Midbrain (tissue), 1 donor: ENCODE measurements at regions not wholly inside any gene's neighbourhood (a gene's known extent, or its start where the extent isn't known, plus 50 kb on each side); places are given as distances from the start of the nearest gene placed in this dataset.

Experiments
- DNase-seq: peaks from one replicate; lab custom pipeline; 2025; lab: John Stamatoyannopoulos, UW

DNA sequence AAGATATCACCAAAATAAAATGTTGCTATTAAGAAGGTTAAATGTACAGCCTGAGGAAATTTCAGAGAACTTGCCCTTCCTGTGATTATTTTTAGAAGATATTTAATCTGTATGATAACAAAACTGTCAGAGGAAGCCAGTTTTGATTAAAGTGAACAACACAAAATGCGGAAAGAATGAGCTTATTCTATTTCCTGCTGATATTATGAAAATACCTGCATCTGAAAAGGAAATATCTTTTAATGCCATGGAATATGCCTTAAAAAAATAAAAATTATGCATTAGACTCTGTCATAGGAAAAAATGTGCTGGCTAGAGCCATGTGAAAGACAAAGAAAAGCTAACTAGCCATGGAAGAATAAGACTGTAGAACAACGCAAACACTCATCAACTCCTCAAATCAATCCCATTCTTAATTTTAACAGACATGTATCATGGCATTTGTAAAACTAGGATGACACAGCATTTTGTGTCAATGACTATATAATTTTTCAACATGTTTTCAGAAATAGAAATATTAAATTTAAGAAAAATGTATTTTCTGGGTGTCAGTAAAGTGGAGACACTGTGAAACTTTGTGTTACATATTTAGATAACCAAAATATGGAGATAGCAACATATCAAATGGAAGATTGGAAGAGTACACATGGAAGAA lies 1768.2 kb downstream of the SUCLG1 start:
- no peak for DNase-seq

DNA sequence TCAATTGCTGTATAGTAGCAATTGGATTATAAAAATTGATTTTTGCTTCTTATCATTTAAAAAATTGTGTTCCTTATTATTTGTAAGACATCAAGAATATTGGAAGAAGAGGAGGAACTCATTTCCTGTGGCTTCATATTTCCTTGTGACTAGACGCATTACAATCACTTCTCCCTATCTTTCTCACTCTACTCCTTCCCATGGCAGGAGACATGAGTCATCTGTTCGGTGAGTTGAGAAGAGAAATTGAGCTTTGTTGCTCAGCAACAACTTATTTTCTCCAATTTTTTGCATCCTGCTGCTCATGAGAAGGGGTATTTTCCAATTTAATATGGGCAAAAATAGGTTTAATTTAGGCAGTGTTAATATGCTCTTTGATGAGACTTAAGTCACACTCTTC lies 1783.9 kb downstream of the SUCLG1 start:
- DNase-seq: no peak

DNA sequence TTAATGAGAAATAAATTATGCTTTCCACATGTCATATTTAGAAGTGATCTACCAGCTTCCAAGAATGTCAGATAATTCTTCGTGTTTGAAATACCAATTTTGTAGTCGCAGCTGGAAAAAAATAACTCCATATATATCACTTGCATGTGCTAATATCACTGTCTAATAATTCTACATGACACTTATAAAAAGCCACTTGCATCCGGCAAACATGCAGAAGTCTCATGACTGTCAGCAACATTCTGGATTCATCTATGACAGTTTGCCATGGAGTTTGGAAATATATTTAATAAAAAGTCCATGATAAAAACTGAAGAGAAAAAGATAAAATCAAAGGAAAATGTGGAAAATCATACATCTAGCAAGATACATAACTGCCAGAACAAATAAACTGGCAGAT lies 1784.4 kb downstream of the SUCLG1 start:
- DNase-seq: no peak

DNA sequence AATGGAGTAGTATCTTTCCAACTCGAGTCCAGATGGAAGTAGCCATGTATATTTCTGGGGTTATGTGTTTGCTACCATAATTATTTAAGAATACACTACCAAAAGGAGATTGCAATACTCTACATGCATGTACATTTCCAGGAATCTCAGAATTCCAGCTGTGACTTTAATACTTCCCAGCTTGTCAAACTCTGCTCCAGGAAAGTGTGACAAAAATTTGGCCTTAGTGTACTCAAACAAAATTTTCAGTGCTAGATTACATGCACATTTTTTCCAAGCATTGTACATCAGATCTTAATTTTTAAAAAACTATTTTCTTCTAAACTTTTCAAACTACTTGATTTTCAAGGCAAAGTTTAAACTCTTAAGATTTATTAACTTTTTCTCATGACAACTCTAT lies 1791.6 kb downstream of the SUCLG1 start:
- DNase-seq: no peak

DNA sequence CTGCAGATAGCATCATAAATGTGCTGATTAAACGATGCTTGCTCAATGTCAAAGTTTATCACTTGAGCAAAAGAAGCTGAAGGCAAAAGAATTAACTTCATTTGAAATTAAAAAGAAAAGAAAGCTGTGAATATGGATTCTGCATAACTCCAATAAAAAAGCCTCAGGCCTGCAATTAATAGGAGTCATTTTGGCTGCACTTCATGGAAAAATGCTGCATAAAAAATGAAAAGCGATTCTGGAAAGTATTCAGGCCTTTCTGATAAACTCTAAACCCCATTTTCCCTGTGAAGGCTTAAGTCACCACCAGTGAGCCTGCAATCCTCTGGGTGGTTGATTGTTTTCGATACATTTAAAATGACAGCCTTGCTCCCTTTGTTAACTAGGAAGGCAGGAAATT lies 1793.4 kb downstream of the SUCLG1 start:
- no peak for DNase-seq

DNA sequence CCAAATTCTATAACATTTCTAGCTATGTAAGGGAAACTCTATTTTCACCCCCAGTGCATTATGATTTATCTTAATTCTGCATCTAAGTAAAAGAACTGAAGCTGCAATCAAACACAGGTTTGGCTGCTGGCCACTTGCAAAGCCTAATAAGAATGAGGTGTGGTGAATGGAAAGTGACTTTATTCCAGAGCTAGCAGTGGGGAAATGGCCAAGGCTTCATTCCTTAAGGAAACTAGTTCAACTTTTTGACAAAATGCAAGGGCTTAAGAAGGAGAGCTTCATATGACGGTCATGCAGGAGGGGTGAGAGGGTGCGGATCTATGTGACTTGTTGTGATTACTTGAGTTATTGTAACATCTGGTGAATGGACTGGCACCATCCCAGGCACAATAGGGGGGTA lies 1802.0 kb downstream of the SUCLG1 start:
- DNase-seq: no peak

DNA sequence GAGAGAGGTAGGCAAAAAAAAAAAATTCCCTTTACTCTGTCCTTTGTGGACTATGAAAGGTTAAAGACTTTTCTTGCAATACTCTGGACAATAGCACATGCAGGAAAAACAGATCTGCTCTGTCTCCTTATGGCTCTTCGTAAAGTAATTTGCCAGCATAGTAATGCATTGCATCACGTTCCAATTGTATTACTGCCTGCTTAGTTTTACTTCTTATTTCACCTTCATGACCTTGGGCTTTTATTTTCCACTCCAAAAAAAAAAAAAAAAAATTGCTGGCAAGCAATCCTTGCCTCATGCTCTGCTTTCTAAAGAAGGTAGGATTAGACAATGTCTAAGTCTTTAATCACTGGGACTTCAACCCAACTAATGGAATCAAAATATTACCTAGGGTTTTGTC lies 1802.7 kb downstream of the SUCLG1 start:
- no peak for DNase-seq

DNA sequence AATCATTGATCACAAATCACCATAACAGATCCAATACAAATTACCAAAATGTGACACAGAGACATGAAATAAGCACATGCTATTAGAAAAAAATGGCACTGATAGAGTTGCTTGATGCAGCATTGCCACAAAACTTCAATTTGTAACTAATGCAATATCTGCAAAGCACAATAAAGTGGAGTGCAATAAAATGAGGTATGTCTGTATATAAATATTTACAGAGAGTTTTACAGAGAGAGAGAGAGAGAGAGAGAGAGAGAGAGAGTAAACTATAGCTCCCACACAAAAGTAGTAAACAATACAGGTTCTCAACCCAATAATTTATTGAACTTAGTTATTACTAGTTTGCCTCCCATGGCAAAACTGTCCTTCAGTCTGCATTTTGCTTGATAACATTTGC lies 1807.0 kb downstream of the SUCLG1 start:
- DNase-seq: no peak

DNA sequence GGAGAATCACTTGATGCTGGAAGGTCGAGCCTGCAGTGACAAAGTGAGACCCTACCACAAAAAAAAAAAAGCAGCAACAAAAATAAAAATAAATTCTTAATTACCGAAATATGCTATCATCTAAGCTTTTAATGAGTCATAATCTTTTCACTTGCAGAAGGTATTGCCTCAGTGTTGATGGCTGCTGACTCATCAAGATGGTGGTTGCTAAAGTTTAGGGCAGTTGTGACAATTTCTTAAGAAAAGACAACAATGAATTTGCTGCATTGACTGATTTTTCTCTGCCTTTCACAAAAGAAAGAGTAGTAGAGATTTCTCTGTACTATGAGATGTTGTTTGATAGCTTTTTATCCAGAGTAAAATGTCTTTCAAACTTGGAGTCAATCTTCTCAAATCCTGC lies 1809.0 kb downstream of the SUCLG1 start:
- no peak for DNase-seq

DNA sequence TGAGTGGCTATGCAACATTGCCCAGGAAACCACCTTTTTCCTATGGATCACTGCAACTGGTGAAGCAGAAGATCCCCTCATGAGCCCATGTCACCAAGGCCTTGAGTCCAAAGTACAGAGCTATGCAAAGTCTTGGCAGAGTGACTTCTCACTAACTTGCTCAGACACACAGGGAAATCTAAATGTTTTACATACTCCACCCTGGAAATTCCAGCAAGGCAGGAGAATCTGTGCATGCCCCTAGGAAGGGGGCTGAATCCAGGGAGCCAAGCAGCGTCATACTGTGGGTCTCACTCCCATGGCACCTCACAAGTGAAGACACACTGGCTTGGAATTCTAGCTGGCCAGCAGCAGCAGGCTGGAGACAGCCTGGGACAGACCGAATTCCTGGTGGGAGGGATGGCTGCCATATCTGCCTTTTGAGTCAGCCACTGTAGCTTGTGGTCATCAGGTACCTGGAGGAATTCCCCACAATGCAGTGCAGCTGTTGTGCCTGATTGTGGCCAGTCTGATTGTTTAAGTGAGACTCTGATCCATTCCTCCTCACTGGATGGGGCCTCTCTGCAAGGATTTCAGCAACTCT lies 1817.4 kb downstream of the SUCLG1 start:
- no peak for DNase-seq

DNA sequence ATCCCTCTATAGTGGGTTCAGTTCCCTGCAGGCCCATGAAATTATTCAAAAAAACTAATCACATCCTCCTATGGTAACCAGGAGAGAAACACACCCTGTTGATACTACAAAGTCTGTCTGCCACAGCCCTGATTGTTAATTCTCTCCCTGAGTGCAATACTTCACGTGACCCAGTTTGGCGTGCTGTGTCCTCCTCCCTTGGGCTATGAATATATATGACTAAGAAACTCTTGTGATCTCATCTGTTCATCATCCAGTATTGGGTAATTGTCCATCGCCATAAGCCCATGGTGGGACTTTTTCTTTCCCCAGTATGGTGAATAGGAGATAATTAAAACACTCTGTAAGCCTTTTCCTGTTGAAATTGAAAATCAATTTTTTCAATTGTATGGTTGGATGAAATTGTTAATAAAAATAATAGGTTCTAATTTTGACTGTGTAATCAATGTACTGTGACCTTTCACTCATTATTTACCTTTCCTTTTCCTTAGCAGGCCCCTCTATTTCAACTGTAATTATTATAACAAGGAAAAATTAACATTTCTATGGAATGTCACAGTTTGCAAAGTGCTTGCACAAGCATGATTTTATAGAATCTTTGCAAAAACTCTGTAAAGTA lies 1822.6 kb downstream of the SUCLG1 start:
- DNase-seq: no peak

DNA sequence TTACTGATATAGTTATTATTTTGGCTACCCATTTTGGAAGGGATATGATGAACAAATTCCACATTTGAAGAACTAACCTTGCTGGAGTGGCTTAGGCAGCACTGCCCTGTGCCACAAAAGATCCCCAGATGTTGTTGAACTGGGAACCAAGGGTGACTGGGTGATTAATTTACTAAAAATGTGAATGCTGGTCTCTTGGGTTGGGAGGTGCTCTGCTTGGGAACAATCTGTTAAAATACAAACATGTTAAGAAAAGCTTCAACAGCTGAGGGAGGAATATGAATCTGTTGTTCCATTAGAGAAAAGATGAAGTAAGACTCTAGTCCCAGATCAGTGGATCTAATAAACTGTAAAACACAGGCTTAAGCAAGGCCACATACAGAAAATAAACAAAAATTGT lies 1860.1 kb downstream of the SUCLG1 start:
- DNase-seq: no peak

DNA sequence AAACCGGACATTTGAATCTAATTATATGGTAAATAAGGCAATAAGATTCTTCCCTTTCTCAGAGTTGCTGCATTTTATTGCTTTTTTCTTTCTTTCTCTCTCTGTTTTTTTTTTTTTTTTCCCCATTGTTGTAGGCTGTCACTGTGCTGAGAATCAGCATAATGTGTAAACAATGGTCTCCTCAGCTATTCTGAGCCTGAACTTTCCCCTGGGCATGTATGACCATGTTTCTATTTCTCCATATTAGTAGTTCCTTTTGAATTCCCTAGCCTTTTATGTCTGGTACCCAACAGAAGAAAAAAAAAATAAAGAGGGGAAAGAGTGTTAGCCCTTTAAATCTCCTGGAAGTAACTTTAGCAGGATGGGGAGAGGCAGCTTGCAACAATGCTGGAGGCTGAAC lies 1862.5 kb downstream of the SUCLG1 start:
- no peak for DNase-seq

DNA sequence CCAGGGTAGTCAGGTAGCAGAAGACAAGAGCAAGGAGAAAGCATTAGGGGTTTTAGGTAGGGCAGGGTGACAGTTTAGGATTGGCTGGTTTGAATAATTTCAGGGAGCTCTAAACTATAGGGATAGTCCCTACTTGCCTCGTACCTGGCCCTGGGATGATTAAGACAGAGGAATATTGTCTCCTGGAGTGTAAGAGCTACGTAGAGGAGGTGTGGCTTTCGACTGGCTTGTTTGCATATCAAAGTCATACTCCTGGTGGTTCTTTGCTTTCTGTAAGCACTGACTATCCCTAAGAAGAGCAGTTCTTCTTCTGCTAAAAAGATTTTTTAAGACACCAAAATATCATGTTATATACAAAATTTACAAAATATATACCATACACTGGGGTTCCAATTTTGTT lies 1867.4 kb downstream of the SUCLG1 start:
- DNase-seq: no peak

DNA sequence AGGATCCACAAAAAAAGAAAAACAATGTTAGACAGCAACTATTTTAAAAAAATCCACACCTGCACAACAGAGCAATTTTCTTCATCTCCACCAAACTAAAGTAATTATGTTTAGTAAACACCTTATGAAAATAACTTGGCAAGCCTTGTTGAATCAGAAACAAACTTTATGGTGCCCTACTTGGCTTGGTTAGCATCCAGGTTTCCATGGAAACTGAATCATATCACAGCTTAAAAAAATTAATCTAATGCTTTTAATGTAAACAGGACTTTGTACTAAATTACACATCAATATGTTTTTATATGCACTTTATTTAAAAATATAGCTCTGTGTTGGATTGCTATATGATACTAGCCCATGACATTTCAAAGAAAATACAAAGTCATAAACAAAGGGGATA lies 1882.4 kb downstream of the SUCLG1 start:
- DNase-seq: no peak

DNA sequence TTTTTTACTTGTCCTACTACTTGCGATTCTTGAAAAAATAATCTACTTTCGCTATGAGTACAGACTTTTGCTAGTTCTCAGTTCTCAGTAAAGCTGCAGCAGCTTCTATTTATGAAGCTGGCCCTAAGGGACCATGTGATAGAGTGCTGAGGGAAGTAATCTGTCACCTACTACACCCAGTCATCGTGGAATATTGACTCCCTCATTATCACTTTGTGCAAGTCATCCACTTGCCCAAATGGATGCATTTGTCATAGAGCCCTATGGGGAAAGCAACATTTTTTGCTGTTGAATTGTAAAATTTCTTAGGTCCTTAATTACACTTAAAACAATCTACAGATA lies 1919.8 kb downstream of the SUCLG1 start:
- no peak for DNase-seq

DNA sequence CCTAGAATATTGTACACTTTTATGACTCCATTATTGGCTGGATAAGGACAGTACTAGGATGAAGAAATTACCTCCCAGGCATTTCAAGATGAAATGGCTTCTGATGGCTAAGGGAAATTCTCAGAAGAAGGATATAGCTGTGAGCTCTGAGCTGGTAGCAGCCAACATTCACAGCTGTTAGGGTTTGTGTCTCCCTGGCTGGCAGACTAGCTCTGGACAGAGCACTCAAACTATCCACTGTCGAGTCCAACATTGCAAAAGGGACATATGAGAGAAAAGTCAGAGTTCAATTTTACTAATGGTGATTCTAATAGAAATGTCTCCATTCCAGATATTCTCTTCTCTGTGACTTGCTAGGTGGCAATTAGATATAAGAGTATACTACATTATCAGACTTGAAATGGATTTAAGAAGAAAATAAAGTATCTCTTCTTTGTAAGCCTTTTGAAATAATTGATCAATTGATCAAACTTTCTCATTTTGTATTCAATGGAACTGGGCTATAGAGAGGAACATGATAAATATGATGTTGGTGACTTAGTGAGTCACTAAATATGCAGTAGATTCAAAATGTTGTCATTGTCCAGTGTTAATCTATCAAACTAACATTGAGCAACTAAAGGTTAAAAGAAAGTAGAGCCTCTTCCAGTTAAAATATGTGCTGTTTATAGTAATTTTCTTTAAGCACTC lies 1920.3 kb downstream of the SUCLG1 start:
- no peak for DNase-seq

DNA sequence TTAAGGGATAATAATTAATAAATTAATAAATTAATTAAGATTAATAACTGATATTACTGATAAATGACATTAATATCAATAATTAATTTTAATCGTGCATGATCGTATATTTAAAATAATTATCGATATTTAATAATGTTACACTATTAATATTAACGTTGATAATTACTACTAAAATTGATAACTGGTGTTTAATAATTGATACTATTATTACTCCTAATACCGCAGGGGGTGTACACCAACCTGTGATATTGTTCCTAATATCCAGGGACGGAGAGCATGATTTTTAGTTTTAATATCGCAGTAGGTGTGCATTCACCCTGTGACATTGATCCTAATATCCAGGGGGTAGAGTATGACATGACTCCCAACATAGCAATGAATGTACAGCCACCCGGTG lies 1930.8 kb downstream of the SUCLG1 start:
- no peak for DNase-seq

DNA sequence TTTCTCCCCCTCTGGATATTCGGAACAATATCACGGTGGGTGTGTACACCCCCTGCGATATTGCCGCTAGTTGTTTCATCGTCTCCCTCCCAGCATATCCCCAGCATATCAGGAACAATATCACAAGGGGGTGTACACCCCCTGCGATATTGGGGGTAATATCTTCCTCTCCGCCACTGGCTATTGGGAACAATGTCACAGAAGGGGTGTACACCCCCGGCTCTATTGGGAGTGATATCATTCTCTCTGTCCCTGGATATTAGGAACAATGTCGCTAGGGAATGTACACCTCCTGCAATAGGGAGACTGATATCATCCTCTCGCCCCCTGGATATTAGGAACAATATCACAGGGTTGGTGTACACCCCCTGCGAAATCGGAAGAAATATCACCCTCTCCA lies 1932.0 kb downstream of the SUCLG1 start:
- no peak for DNase-seq

DNA sequence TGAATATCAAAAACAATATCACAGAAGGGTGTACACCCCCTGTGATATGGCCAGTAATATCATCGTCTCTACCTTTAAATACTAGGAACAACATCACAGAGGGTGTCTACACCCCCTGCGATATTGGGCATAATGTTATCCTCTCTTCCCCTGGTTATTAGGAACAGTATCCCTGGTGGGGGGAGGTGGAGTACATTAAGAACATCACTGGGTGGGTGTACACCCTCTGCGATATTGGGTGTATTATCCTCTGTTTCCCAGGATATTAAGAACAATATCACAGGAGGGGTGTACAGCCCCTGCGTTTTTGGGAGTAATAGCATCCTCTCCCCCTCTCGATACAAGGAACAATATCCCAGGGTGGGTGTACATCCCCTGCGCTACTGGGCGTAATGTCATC lies 1932.8 kb downstream of the SUCLG1 start:
- DNase-seq: no peak

DNA sequence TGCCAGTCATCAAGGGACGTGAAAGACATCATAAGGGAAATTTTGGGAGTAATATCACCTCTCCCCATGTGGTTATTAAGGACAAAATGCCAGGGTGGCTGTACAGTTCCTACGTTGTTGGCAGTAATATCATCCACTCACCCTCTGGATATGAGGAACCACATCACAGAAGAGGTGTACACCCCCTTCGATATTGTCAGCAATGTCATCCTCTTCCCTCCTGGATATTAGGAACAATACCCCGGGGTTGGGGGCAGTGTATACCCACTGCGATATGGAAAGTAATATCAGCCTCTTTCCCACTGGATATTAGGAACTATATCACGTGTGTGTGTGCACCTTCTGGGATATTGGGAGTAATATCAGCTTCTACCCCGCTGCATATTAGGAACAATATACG lies 1933.3 kb downstream of the SUCLG1 start:
- no peak for DNase-seq

DNA sequence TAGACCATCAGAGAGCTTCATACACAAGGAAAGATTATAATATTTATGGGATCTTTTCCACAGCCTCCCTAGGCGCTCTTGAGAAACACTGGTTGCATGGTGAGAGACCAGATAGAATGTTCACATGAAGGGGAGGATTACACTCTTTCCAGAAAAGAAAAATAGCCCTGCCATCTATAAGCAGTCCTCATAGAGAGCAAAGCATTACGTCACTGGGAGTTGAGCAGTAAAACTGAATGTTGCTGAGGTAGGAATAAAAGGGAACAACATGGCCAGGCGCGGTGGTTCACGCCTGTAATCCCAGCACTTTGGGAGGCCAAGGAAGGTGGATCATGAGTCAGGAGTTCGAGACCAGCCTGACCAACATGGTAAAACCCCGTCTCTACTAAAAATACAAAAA lies 1934.3 kb downstream of the SUCLG1 start:
- DNase-seq: no peak

DNA sequence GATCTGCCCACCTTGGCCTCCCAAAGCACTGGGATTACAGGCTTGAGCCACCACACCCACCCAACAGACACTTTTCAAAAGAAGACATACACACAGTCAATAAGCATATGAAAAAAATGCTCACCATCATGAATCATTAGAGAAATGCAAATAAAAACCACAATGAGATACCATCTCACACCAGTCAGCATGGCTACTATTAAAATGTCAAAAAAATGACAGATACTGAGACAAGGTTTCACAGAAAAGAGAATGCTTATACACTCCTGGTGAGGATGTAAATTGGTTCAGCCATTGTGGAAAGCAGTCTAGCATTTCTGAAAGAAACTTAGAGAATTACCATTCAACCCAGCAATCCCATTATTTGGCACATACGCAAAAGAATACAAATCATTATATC lies 1947.2 kb downstream of the SUCLG1 start:
- DNase-seq: no peak
